IPS-20b (cell line): ENCODE measurements at regions not wholly inside any gene's neighbourhood (a gene's known extent, or its start where the extent isn't known, plus 50 kb on each side); places are given as distances from the start of the nearest gene placed in this dataset.

ENCODE experiments used
- H3K27ac ChIP-seq: one replicate; pipeline ENCODE4 v1.5.1; 2013; ENCODE audit warnings: low read length
- H3K27me3 ChIP-seq: 2 replicates; pipeline ENCODE4 v1.6.1; 2013; ENCODE audit warnings: mild to moderate bottlenecking, low read length, inconsistent platforms; ENCODE audit not compliant: insufficient read depth
- H3K36me3 ChIP-seq: 2 replicates; pipeline ENCODE4 v1.6.1; 2013; ENCODE audit warnings: low read depth, mild to moderate bottlenecking, inconsistent platforms, low read length, moderate library complexity; ENCODE audit not compliant: insufficient read depth
- H3K4me1 ChIP-seq: 2 replicates; pipeline ENCODE4 v1.6.1; 2013; ENCODE audit warnings: mild to moderate bottlenecking, control low read depth, inconsistent platforms, low read length, moderate library complexity; ENCODE audit not compliant: insufficient read depth
- H3K4me3 ChIP-seq: 2 replicates; pipeline ENCODE4 v1.5.1; 2013; ENCODE audit warnings: mild to moderate bottlenecking, low read length, inconsistent platforms
- H3K9ac ChIP-seq: 2 replicates; pipeline ENCODE4 v1.6.1; 2013; ENCODE audit warnings: low read depth, mild to moderate bottlenecking, inconsistent platforms, low read length, moderate library complexity
- H3K9me3 ChIP-seq: 2 replicates; pipeline ENCODE4 v1.6.1; 2013; ENCODE audit warnings: mild to moderate bottlenecking, low read depth, low read length, inconsistent platforms; ENCODE audit not compliant: insufficient read depth

DNA sequence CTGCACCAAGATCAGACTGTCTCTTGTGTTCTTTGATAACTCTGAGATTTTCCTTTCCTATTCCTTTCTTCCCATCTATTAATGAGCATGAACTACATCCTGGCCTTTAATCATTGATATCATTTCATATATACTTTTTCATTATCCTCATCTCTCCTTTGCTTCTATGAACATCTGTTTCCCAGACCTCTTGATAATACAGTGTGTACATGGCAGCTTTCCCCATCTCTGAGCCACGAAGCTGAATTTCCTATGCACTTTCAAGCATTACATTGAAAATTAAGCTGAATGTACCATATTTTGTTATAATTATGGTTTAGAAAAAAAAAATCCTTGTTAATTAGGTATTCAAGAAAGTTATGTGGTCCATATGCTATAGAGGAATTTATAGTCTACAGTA lies 60.9 kb upstream of the CREB5 start:
- H3K27me3 ChIP-seq, result no peaks in the 10 kb centered on the region
- no peaks in the 10 kb centered on the region for H3K36me3 ChIP-seq
- H3K9me3 ChIP-seq, result no peaks in the 10 kb centered on the region
- H3K9ac ChIP-seq, result no peak overlapping the region
- no peaks in the 10 kb centered on the region for H3K4me1 ChIP-seq
- no peak overlapping the region for H3K4me3 ChIP-seq
- H3K27ac ChIP-seq, result no peak overlapping the region

DNA sequence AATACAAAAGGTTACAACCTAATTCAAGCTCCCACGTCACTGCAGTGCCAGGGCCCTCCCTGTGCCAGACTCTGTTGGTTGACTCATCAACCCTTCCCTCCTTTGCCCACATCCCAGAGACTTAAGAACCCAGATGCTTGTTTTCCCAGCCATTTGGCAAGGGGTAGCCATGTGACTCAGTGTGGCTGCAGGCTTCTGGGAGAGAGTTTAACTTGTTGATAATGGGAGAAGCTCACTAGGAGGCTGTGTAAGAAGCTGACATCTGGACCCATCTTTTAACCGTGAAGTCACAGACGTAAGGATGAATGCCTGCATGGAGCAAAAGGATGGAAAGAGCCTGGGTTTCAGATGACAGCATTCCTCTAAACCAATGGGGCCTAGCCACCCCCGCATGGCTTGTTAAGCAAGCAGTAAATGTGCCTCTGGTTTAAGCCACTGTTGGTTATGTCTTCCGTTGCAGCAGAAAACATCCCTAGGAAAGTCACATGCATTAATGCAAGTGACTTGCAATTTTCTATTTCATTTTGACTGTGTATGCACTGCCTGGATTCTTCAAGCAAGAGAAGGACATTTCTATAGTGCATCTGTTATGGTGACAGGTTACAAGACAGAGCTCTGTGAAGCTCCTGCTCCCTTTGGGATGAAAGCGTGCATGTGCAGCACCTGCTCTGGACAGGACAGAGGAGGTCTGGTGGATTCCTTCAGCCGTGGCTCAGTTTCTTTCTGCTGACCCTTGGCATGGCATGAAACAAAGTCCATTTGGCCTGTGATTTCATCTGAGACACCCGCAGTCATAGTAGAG lies 57.5 kb upstream of the CREB5 start:
- Histone ChIP-seq H3K4me3 (no peak overlapping the region), H3K9me3 (no peaks in the 10 kb centered on the region), H3K36me3 (no peaks in the 10 kb centered on the region), H3K27me3 (no peaks in the 10 kb centered on the region), H3K4me1 (peaks cover 13% of the 10 kb centered on the region), H3K9ac (no peak overlapping the region), H3K27ac (no peak overlapping the region)

DNA sequence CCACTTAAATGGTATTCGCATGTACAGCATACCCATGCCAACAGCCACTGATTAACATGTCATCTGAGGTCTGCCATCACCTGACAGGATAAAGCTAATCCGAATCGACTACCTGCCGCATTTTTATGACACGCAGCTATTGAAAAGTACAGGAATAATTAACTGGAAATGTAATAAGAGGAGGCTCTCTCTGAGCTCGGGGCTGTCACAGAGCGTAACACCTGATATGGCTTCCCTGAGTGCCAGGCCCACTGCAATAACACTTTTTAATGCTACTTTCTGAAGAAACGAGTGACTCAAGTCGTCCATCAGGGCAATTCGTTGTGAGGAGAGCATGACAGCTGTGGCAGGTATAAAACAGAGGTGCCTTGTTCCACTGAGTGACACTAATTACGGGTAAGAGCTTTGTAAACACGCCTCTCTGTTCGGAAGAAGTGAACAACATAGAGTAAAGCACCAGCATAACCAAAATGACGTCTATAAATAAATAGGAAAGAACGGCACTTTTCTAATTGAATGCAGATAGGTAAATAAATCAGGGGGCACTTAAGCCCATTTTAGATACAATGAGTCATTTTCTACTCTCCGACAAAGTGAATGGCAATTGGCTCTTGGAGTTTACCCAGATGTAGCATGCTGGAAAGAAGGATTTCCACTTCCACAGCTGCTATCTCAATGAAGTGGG lies 56.5 kb upstream of the CREB5 start:
- no peak overlapping the region for H3K9ac ChIP-seq
- H3K4me1 ChIP-seq, result peaks cover 13% of the 10 kb centered on the region
- H3K36me3 ChIP-seq, result no peaks in the 10 kb centered on the region
- H3K9me3 ChIP-seq, result no peaks in the 10 kb centered on the region
- no peak overlapping the region for H3K27ac ChIP-seq
- H3K4me3 ChIP-seq, result no peak overlapping the region
- H3K27me3 ChIP-seq, result no peaks in the 10 kb centered on the region

DNA sequence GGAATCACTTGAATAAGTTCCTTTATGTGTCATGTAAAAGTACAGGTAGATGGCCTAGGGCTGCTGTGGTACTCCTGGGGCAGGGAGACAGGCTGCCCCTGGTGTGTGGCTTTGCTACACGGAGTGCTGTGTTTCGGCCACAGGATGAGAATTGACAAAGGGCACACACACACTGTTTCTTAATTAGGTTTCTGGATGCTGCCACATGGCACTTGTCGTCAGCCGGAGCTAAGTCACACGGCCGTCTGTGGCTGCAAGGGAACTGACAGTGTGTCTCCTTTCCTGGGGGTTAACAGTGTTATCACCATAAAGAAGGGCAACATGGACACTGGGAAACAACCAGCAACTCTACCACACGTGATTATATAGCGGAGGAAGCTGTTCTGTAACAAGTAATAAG lies 55.7 kb upstream of the CREB5 start:
- Histone ChIP-seq H3K27me3 (no peaks in the 10 kb centered on the region), H3K36me3 (no peaks in the 10 kb centered on the region), H3K4me1 (peaks cover 17% of the 10 kb centered on the region), H3K27ac (no peak overlapping the region), H3K9me3 (no peaks in the 10 kb centered on the region), H3K9ac (no peak overlapping the region), H3K4me3 (no peak overlapping the region)

DNA sequence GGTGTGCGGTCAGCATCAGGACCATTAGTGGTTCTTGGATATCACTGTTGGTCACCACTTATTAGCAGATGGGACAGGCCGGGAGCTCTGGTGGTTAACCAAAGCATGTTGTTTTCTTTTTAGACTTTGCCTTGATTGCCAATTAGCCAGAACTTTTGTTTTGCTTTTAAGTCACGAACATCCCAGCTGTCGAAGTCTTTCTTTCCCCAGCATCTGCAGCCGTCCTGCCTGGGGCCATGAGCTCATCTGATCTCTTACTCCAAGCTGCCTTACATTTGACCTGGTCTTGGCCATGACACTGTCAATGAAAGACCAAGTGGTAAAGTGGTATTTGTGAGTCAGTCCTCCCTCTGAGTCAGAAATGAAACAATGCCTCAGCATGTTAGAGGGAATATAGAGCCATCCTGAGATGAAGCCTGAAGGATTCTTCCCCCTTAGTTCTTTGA lies 53.9 kb upstream of the CREB5 start:
- Histone ChIP-seq H3K4me3 (no peak overlapping the region), H3K36me3 (no peaks in the 10 kb centered on the region), H3K27me3 (no peaks in the 10 kb centered on the region), H3K9me3 (no peaks in the 10 kb centered on the region), H3K27ac (no peak overlapping the region), H3K9ac (no peak overlapping the region), H3K4me1 (peaks cover 21% of the 10 kb centered on the region)

DNA sequence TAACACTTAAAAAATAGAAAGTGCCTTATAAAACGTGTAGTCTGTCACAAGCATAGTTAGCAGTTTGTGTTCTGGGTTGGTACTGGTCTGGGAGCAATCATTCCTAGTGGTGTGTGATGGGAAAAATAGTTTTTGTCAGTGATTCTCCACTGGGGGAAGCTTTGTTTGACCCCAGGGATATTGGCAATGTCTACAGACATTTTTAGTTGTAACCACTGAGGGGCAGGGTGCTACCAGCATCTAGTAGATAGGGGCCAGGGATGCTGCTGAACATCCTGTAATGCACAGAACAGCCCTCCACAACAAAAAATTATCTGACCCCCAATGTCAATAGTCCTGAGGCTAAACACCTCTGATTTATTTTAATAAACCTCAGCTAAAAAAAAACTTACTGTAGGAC lies 51.6 kb upstream of the CREB5 start:
- Histone ChIP-seq H3K27ac (no peak overlapping the region), H3K27me3 (no peaks in the 10 kb centered on the region), H3K4me3 (no peak overlapping the region), H3K9me3 (no peaks in the 10 kb centered on the region; the same call in 1 of the 2 replicates), H3K36me3 (no peaks in the 10 kb centered on the region), H3K9ac (no peak overlapping the region), H3K4me1 (peaks cover 21% of the 10 kb centered on the region)

DNA sequence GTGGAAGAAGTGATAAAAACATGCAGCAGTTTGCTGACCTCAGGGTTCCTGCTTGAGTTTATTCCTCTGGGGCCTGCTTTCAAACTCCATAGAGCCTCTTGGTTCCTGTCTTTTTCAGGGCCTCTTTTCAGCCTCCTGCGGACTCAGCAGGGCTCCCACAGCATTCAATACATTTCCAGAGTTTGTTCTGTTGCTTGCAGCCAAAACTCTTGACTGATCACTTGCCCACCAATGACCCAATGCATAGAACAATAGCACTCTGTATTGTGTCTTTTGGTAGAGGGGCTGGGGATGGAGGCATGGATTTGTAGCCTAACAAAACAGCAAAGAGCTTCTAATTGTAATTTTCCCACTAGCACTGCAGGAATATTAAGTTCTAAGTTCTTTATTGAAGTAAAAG lies 50.8 kb upstream of the CREB5 start:
- Histone ChIP-seq H3K9ac (no peak overlapping the region), H3K27ac (no peak overlapping the region), H3K27me3 (no peaks in the 10 kb centered on the region), H3K9me3 (no peaks in the 10 kb centered on the region; the same call in 1 of the 2 replicates), H3K36me3 (no peaks in the 10 kb centered on the region), H3K4me1 (peaks cover 21% of the 10 kb centered on the region), H3K4me3 (no peak overlapping the region)

DNA sequence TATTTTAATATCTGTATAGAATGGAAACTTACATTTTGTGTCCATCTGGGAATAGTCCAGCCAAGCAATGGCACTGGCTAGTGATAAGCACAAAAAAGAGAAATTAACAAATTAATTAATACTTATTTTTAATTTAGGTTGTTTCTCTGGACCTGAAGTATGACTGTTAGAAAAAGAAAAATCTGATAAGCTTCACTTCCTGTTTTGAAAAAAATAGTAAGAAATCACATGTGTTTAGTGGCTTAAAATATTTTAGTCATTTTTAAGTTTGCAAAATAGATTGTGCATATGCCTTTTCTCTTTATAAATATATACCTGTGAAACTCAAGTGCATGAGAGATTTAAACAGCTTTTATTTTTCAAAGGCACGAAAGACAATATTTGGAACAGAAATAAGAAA lies 50.1 kb upstream of the CREB5 start:
- Histone ChIP-seq H3K36me3 (no peaks in the 10 kb centered on the region), H3K9me3 (no peaks in the 10 kb centered on the region; the same call in 1 of the 2 replicates), H3K4me1 (peaks cover 19% of the 10 kb centered on the region), H3K4me3 (no peak overlapping the region), H3K9ac (no peak overlapping the region), H3K27ac (no peak overlapping the region), H3K27me3 (no peaks in the 10 kb centered on the region)
